HG03565 (cell line): ENCODE measurements at regions not wholly inside any gene's neighbourhood (a gene's known extent, or its start where the extent isn't known, plus 50 kb on each side); places are given as distances from the start of the nearest gene placed in this dataset.

Experiments
- ATAC-seq: cut with Tn5 transposase; IDR thresholded peaks from one replicate; pipeline ENCODE4 v1.9.1; 2021; ENCODE audit warnings: mild to moderate bottlenecking, moderate library complexity; ENCODE audit not compliant: unreplicated experiment

GRCh38 chr3:30290479-30290878 is 315.9 kb upstream of the TGFBR2 start:
- no peak for ATAC-seq

- no peak for ATAC-seq
Measured at GRCh38 chr3:30292192-30292893, 314.1 kb upstream of the TGFBR2 start.

- ATAC-seq: no peak
Measured at GRCh38 chr3:30293621-30294240, 312.7 kb upstream of the TGFBR2 start.

- ATAC-seq: no peak
Measured at GRCh38 chr3:30294241-30294667, 312.1 kb upstream of the TGFBR2 start.

- ATAC-seq: no peak
Measured at GRCh38 chr3:30297112-30297511, 309.3 kb upstream of the TGFBR2 start.

- no peak for ATAC-seq
Measured at GRCh38 chr3:30299674-30300385, 306.6 kb upstream of the TGFBR2 start.

GRCh38 chr3:30300809-30301208 is 305.6 kb upstream of the TGFBR2 start:
- no peak for ATAC-seq

- no peak for ATAC-seq
Measured at GRCh38 chr3:30302027-30302426, 304.4 kb upstream of the TGFBR2 start.

DNA sequence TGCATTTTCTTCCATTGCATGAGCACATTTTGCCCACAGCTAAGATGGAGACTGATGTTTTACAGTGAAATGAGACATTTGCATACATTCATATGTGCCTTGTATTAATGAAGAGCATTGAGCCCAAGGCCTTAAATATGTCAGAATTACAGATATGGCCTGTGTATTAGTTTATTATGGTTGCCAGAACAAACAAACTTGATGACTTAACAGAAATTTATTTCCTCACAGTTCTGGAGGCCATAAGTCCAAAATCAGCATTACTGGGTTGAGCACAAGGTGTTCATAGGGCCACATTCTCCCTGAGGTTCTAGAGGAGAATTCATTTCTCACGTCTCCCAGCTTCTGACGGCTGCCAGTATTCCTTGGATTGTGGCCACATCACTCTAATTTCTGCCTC is 302.6 kb upstream of the TGFBR2 start:
- ATAC-seq: no peak

- ATAC-seq: no peak
Measured at GRCh38 chr3:30305021-30305420, 301.4 kb upstream of the TGFBR2 start.

DNA sequence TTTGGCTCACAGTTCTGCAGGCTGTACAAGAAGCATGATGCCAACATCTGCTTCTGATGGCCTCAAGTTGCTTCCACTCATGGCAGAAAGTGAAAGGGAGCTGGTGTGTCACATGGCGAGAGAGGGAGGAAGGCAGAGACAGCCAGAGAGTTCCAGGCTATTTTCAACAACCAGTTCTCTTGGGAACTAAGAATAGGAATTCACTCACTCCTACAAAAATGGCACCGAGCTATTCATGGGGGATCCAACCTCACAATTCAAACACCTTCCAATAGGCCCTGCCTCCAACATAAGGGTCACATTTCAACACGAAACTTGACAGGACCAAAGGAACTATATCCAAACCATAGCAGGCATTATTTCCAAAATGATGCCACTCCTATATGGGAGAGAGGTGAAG is 299.5 kb upstream of the TGFBR2 start:
- no peak for ATAC-seq

DNA sequence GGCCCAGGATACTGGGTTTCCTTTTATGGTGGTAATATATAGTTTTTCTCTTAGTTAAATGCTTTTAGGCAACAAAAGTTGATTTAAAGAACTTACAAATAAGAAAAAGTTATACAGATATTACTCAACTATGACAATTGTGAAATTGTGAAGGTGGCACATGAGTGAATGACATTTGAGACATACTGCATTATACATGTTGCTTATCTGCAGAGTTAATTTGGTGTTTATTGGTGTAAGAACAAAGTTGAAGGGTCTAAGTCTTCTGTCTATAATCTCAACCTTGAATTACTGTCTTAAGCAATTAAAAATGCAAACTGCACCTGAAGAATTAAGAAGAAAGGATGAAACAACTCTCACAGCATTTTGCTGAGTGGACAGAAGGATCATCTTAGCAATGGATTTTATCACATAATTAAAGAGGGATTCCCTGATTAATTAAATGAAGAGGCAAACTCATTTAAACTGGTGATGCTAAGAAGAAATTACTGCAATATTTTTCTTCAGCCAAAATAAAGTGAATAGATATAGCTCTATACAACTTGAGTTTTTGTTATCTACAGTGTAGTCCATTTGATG is 298.9 kb upstream of the TGFBR2 start:
- no peak for ATAC-seq

GRCh38 chr3:30308131-30308530 is 298.3 kb upstream of the TGFBR2 start:
- ATAC-seq: no peak

- ATAC-seq: no peak
Measured at GRCh38 chr3:30309961-30310954, 296.1 kb upstream of the TGFBR2 start.

- ATAC-seq: no peak
Measured at GRCh38 chr3:30311781-30312180, 294.6 kb upstream of the TGFBR2 start.

DNA sequence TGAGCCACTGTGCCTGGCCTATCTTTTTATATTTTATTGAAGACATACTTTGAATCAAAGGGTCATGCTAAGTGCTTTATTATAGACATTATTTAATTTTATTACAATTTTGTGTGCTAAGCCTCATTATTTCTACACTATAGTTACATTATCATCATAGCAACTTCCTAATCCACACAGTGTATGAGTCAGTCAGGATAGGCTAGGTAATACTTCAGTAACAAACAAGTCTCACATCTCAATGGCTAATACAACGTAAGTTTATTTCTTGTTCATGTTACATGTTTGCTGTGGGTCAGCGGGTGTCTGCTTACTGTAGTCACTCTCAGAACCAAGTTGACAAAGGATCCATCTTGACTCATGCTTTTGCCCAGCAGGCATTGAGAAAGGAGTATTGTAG is 292.6 kb upstream of the TGFBR2 start:
- ATAC-seq: no peak

GRCh38 chr3:30314757-30315325 is 291.6 kb upstream of the TGFBR2 start:
- no peak for ATAC-seq

- no peak for ATAC-seq
Measured at GRCh38 chr3:30315447-30315846, 291.0 kb upstream of the TGFBR2 start.

GRCh38 chr3:30317561-30317960 is 288.8 kb upstream of the TGFBR2 start:
- no peak for ATAC-seq

- no peak for ATAC-seq
Measured at GRCh38 chr3:30318110-30318509, 288.3 kb upstream of the TGFBR2 start.
